ENCODE measurements at regions not wholly inside any gene's neighbourhood (a gene's known extent, or its start where the extent isn't known, plus 50 kb on each side); places are given as distances from the start of the nearest gene placed in this dataset.

- TF ChIP-seq CTCF (IDR thresholded peaks at IDR 0.05; ENCODE audit: low read length), result no peak
- TF ChIP-seq EZH2 (optimal IDR thresholded peaks at IDR 0.05; ENCODE audit: low read depth, low read length), result no peak
Measured at GRCh38 chr3:76715426-76715825, 324.5 kb upstream of the ROBO2 start.
